ENCODE measurements at regions not wholly inside any gene's neighbourhood (a gene's known extent, or its start where the extent isn't known, plus 50 kb on each side); places are given as distances from the start of the nearest gene placed in this dataset.

GRCh38 chr7:9978106-9979064, 995.3 kb upstream of the PHF14 start:
- TF ChIP-seq CTCF (IDR thresholded peaks at IDR 0.05; ENCODE audit: borderline replicate concordance, insufficient read depth, low read depth, low read length): no peak
- no peak overlapping the region for H3K4me3 ChIP-seq (ENCODE audit: low read depth, low read length)

- TF ChIP-seq CTCF (IDR thresholded peaks at IDR 0.05; ENCODE audit: borderline replicate concordance, insufficient read depth, low read depth, low read length): no peak
- no peak overlapping the region for H3K4me3 ChIP-seq (ENCODE audit: low read depth, low read length)
These were observed 991.8 kb upstream of the PHF14 start for GRCh38 chr7:9981742-9982349.

GRCh38 chr7:9983048-9983447, 990.6 kb upstream of the PHF14 start:
- no peak for TF ChIP-seq CTCF (IDR thresholded peaks at IDR 0.05; ENCODE audit: borderline replicate concordance, insufficient read depth, low read depth, low read length)

GRCh38 chr7:10015687-10016086, 958.0 kb upstream of the PHF14 start:
- no peak for TF ChIP-seq CTCF (IDR thresholded peaks at IDR 0.05; ENCODE audit: borderline replicate concordance, insufficient read depth, low read depth, low read length)
- H3K4me3 ChIP-seq (ENCODE audit: low read depth, low read length): no peak overlapping the region

More at GRCh38 chr7:9983048-9983447, 990.6 kb upstream of the PHF14 start:
- no peak overlapping the region for H3K4me3 ChIP-seq (ENCODE audit: low read depth, low read length)

GRCh38 chr7:10022480-10022879, 951.2 kb upstream of the PHF14 start:
- no peak for TF ChIP-seq CTCF (IDR thresholded peaks at IDR 0.05; ENCODE audit: borderline replicate concordance, insufficient read depth, low read depth, low read length)

GRCh38 chr7:10022957-10023356, 950.7 kb upstream of the PHF14 start:
- no peak for TF ChIP-seq CTCF (IDR thresholded peaks at IDR 0.05; ENCODE audit: borderline replicate concordance, insufficient read depth, low read depth, low read length)

More at GRCh38 chr7:10022480-10022879, 951.2 kb upstream of the PHF14 start:
- H3K4me3 ChIP-seq (ENCODE audit: low read depth, low read length): no peak overlapping the region

More at GRCh38 chr7:10022957-10023356, 950.7 kb upstream of the PHF14 start:
- H3K4me3 ChIP-seq (ENCODE audit: low read depth, low read length): no peak overlapping the region
